ENCODE measurements at regions not wholly inside any gene's neighbourhood (a gene's known extent, or its start where the extent isn't known, plus 50 kb on each side); places are given as distances from the start of the nearest gene placed in this dataset.

DNA sequence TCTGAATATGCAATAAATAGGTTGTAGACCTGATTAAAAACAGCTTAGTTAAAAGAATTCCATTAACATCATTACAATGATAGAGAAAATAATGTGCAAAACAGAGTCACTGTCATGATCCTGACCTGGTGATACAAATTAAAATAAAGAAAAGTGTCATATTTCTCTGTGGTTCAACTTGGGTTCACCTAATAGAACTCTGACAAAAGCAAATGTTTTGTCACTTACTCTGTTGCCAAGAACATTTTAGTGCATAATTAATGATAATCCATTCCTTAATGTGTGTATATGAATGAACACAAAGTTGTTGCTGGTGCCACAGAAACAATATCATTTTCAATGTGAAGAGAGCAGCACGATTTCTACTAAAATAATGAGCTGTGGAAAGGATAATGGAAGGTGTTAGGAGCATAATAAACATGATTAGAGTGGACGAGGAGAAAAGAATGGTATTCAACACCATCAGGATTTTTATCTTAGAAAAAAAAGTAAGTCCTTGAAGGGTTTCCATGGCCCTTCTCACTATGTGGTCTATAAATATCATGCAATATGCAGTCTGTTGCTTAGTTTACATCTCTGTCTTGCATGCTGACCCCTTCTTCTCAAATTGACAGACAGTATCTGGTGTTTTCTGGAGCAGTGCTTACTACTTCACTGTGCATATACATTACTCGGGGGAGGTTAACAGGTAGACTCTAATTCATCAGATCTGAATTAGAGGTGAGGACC is 656.6 kb upstream of the MMS22L start:
- Histone ChIP-seq H3K18ac (ENCODE audit: extremely low read depth, low read length) (no peak overlapping the region), H3K23ac (ENCODE audit: insufficient read length) (no peak overlapping the region), H3K14ac (ENCODE audit: insufficient read length) (no peak overlapping the region), H3K9ac (replicated peaks in 1 of 4; ENCODE audit: extremely low read depth in 1 of 4, low read depth in 3 of 4, low read length in 3 of 4) (no peak overlapping the region), H2AK5ac (ENCODE audit: low read depth, low read length) (no peak overlapping the region), H3K9me3 (ENCODE audit: insufficient read depth in 2 of 2, low read depth in 1 of 2, low read length in 1 of 2) (no peaks in the 10 kb centered on the region), H3K4me2 (ENCODE audit: insufficient read depth in 1 of 2, low read depth in 2 of 2, low read length in 2 of 2) (no peak overlapping the region), H3K79me1 (ENCODE audit: low read depth, low read length) (no peaks in the 10 kb centered on the region), H2AFZ (ENCODE audit: low read length) (no peak overlapping the region), H3K27ac (ENCODE audit: low read depth, low read length) (no peak overlapping the region), H4K5ac (ENCODE audit: insufficient read length, low read depth, low read length) (no peak overlapping the region), H4K91ac (replicated peaks; ENCODE audit: insufficient read length, low read length) (no peak overlapping the region), H2BK5ac (ENCODE audit: low read depth, low read length) (no peak overlapping the region), H3K4me3 (ENCODE audit: extremely low read depth in 1 of 4, insufficient read depth in 2 of 4, low read depth in 3 of 4, low read length in 4 of 4) (no peak overlapping the region), H3K79me2 (ENCODE audit: control insufficient read depth in 1 of 2, insufficient read depth in 2 of 2, low read length in 2 of 2) (no peaks in the 10 kb centered on the region), H2BK20ac (ENCODE audit: low read length) (no peak overlapping the region), H3K56ac (replicated peaks; ENCODE audit: insufficient read length, low read depth, low read length) (no peak overlapping the region), H2BK15ac (ENCODE audit: low read length) (no peak overlapping the region), H3K23me2 (ENCODE audit: low read depth, low read length) (no peaks in the 10 kb centered on the region), H2BK12ac (ENCODE audit: low read depth, low read length) (no peak overlapping the region), H3K4ac (replicated peaks; ENCODE audit: insufficient read length, low read depth, low read length) (no peak overlapping the region), H3K27me3 (replicated peaks in 1 of 4; ENCODE audit: control insufficient read depth in 3 of 4, extremely low read depth in 1 of 4, insufficient read depth in 3 of 4, low read length in 3 of 4) (no peaks in the 10 kb centered on the region), H3K36me3 (ENCODE audit: control insufficient read depth in 2 of 4, insufficient read depth in 4 of 4, low read length in 3 of 4) (no peaks in the 10 kb centered on the region), H4K8ac (ENCODE audit: extremely low read depth, insufficient read depth, low read length) (no peak overlapping the region), H3K4me1 (replicated peaks in 1 of 4; ENCODE audit: control insufficient read depth in 3 of 4, insufficient read depth in 4 of 4, low read length in 3 of 4) (peaks cover 0 to 2% (median 0%) of the 10 kb centered on the region in 4 experiments; a peak in 1 of 7 replicates), H2BK120ac (replicated peaks; ENCODE audit: low read depth, low read length) (no peak overlapping the region), H4K20me1 (replicated peaks in 1 of 2; ENCODE audit: control insufficient read depth in 1 of 2, insufficient read depth in 2 of 2, low read length in 2 of 2) (no peaks in the 10 kb centered on the region)
- FAIRE-seq (no peak), DNase-seq (ENCODE audit: low read depth in 1 of 2, low spot score in 2 of 2) (no peak)
- TF ChIP-seq JUN (IDR thresholded peaks at IDR 0.05; ENCODE audit: low read depth, low read length) (no peak), ASH2L (IDR thresholded peaks at IDR 0.05; ENCODE audit: low read length) (no peak), ATF2 (IDR thresholded peaks at IDR 0.05; ENCODE audit: low read length) (no peak)
- 85% methylated on average over 3 of the region's 3 CpGs; no CpG with 5 or more reads in 1 of the 2 experiments for WGBS, 2 experiments (ENCODE audit: extremely low coverage in 1 of 2, insufficient coverage in 1 of 2, insufficient read length in 1 of 2, insufficient replicate concordance in 2 of 2, low coverage in 1 of 2, low lambda C conversion rate in 2 of 2, missing lambda C conversion rate in 1 of 2)
- CTCF ChIA-PET (ENCODE audit: partially characterized antibody) = interaction anchor here (1.2 to 1.7 kb wide), 2 partner anchors 13 to 15 kb away, joined by 5 to 7 read pairs; no protein-coding TSS in a partner anchor
- POLR2A ChIA-PET (ENCODE audit: partially characterized antibody) = interaction anchor here (0.5 kb wide), 1 partner anchor 646 kb away, joined by 3 read pairs; no protein-coding TSS in a partner anchor
